ENCODE measurements at regions not wholly inside any gene's neighbourhood (a gene's known extent, or its start where the extent isn't known, plus 50 kb on each side); places are given as distances from the start of the nearest gene placed in this dataset.
"Not testable (repeated sequence)": the region's sequence is repeated elsewhere in the genome, so short reads cannot be mapped to it uniquely, and the experiment has no call there.

GRCh38 chr7:94188350-94188749 lies 184.2 kb upstream of the BET1 start:
- DNase-seq (no peak), ATAC-seq (ENCODE audit: low read depth) (no peak)
- H3K27me3 Mint-ChIP-seq = peaks cover 4% of the 10 kb centered on the region
- H3K9me3 Mint-ChIP-seq = no peaks in the 10 kb centered on the region
- intact Hi-C loops (cut with micrococcal nuclease) = no loop called here
- H3K4me3 Mint-ChIP-seq = no peak overlapping the region
- ChIA-PET POLR2A (no interaction called here), CTCF (no interaction called here)
- no peak for TF ChIP-seq CTCF (IDR thresholded peaks at IDR 0.05)
- peaks cover 2% of the 10 kb centered on the region for H3K4me1 Mint-ChIP-seq
- H3K36me3 Mint-ChIP-seq (ENCODE audit: low read depth) = no peaks in the 10 kb centered on the region
- H3K27ac Mint-ChIP-seq = no peak overlapping the region

- no peak for ATAC-seq (ENCODE audit: low read depth)
Measured at GRCh38 chr7:94190599-94191061, 186.5 kb upstream of the BET1 start.

GRCh38 chr7:94194426-94194825 lies 190.3 kb upstream of the BET1 start:
- H3K36me3 Mint-ChIP-seq (ENCODE audit: low read depth); CTCF ChIA-PET; H3K4me3 Mint-ChIP-seq; H3K27ac Mint-ChIP-seq; H3K4me1 Mint-ChIP-seq; ATAC-seq (ENCODE audit: low read depth); intact Hi-C loops (cut with micrococcal nuclease); DNase-seq; H3K9me3 Mint-ChIP-seq; POLR2A ChIA-PET; H3K27me3 Mint-ChIP-seq: not testable (repeated sequence)

More at GRCh38 chr7:94190599-94191061, 186.5 kb upstream of the BET1 start:
- H3K27me3 Mint-ChIP-seq = peaks cover 4% of the 10 kb centered on the region
- no peaks in the 10 kb centered on the region for H3K9me3 Mint-ChIP-seq
- no peaks in the 10 kb centered on the region for H3K4me1 Mint-ChIP-seq
- intact Hi-C loops (cut with micrococcal nuclease) = no loop called here
- ChIA-PET CTCF (no interaction called here), POLR2A (no interaction called here)
- no peak overlapping the region for H3K4me3 Mint-ChIP-seq
- no peak overlapping the region for H3K27ac Mint-ChIP-seq
- H3K36me3 Mint-ChIP-seq (ENCODE audit: low read depth) = no peaks in the 10 kb centered on the region
- TF ChIP-seq CTCF (IDR thresholded peaks at IDR 0.05) = no peak
- DNase-seq = no peak

GRCh38 chr7:94195201-94195600 lies 191.0 kb upstream of the BET1 start:
- ChIA-PET CTCF (no interaction called here), POLR2A (no interaction called here)
- Mint-ChIP-seq H3K27me3 (peaks cover 4% of the 10 kb centered on the region), H3K4me1 (no peaks in the 10 kb centered on the region), H3K4me3 (no peak overlapping the region), H3K27ac (no peak overlapping the region), H3K9me3 (no peaks in the 10 kb centered on the region), H3K36me3 (ENCODE audit: low read depth) (no peaks in the 10 kb centered on the region)
- ATAC-seq (ENCODE audit: low read depth) (no peak), DNase-seq (no peak)
- no peak for TF ChIP-seq CTCF (IDR thresholded peaks at IDR 0.05)
- intact Hi-C loops (cut with micrococcal nuclease) = no loop called here

- H3K4me3 Mint-ChIP-seq = no peak overlapping the region
- peaks cover 4% of the 10 kb centered on the region for H3K27me3 Mint-ChIP-seq
- POLR2A ChIA-PET = no interaction called here
- H3K27ac Mint-ChIP-seq = no peak overlapping the region
- DNase-seq = no peak
- no peaks in the 10 kb centered on the region for H3K9me3 Mint-ChIP-seq
- CTCF ChIA-PET = no interaction called here
- no peaks in the 10 kb centered on the region for H3K36me3 Mint-ChIP-seq (ENCODE audit: low read depth)
- no peak for TF ChIP-seq CTCF (IDR thresholded peaks at IDR 0.05)
- H3K4me1 Mint-ChIP-seq = no peaks in the 10 kb centered on the region
- intact Hi-C loops (cut with micrococcal nuclease) = no loop called here
- no peak for ATAC-seq (ENCODE audit: low read depth)
Measured at GRCh38 chr7:94195813-94196212, 191.7 kb upstream of the BET1 start.

- Mint-ChIP-seq H3K27me3 (peaks cover 9% of the 10 kb centered on the region), H3K36me3 (ENCODE audit: low read depth) (no peaks in the 10 kb centered on the region), H3K9me3 (peaks cover 5% of the 10 kb centered on the region), H3K4me3 (no peak overlapping the region), H3K4me1 (no peaks in the 10 kb centered on the region), H3K27ac (no peak overlapping the region)
- no peak for TF ChIP-seq CTCF (IDR thresholded peaks at IDR 0.05)
- CTCF ChIA-PET = no interaction called here
- intact Hi-C loops (cut with micrococcal nuclease) = no loop called here
- DNase-seq (no peak), ATAC-seq (ENCODE audit: low read depth) (no peak)
- POLR2A ChIA-PET = no interaction called here
Measured at GRCh38 chr7:94205529-94205928, 189.2 kb upstream of the COL1A2 start.
